ENCODE measurements at regions not wholly inside any gene's neighbourhood (a gene's known extent, or its start where the extent isn't known, plus 50 kb on each side); places are given as distances from the start of the nearest gene placed in this dataset.

DNA sequence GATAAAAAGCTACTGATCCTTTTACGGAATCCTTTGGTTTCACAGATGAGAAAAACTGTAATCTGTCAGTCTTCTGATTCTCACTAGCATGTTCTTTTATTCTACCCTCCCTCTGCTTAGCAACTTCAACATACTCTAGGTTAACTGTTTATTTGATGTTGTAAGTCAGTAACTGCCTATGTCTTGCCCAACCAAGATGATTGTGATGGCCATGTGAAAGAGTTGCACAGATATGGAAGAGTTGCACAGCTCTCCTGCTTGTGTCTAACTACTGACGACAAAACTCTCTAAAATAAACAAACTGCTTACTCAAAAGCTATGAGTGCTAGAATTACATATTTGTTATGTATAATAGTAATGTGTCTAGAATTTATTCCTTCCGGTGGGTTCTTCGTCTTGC is 227.3 kb upstream of the DAB2 start:
- TF ChIP-seq, protein P1, sequence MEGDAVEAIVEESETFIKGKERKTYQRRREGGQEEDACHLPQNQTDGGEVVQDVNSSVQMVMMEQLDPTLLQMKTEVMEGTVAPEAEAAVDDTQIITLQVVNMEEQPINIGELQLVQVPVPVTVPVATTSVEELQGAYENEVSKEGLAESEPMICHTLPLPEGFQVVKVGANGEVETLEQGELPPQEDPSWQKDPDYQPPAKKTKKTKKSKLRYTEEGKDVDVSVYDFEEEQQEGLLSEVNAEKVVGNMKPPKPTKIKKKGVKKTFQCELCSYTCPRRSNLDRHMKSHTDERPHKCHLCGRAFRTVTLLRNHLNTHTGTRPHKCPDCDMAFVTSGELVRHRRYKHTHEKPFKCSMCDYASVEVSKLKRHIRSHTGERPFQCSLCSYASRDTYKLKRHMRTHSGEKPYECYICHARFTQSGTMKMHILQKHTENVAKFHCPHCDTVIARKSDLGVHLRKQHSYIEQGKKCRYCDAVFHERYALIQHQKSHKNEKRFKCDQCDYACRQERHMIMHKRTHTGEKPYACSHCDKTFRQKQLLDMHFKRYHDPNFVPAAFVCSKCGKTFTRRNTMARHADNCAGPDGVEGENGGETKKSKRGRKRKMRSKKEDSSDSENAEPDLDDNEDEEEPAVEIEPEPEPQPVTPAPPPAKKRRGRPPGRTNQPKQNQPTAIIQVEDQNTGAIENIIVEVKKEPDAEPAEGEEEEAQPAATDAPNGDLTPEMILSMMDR (IDR thresholded peaks at IDR 0.05) = no peak
- no peak for TF ChIP-seq POLR2A (IDR thresholded peaks at IDR 0.05)

All from heart left ventricle (tissue), 13 donors.